ENCODE measurements at regions not wholly inside any gene's neighbourhood (a gene's known extent, or its start where the extent isn't known, plus 50 kb on each side); places are given as distances from the start of the nearest gene placed in this dataset.

- Histone ChIP-seq H4K20me1 (ENCODE audit: insufficient read depth, low read length) (no peaks in the 10 kb centered on the region), H3K4me3 (ENCODE audit: insufficient read depth, low read depth, low read length) (no peak overlapping the region), H3K27me3 (ENCODE audit: insufficient read depth, low read length) (no peaks in the 10 kb centered on the region), H3K9ac (ENCODE audit: low read length) (no peak overlapping the region), H3K4me2 (ENCODE audit: low read length) (no peak overlapping the region), H3K4me1 (ENCODE audit: insufficient read depth, low read length) (no peaks in the 10 kb centered on the region), H3K36me3 (ENCODE audit: insufficient read depth, low read length) (no peaks in the 10 kb centered on the region), H3K79me2 (ENCODE audit: insufficient read depth, low read length) (no peaks in the 10 kb centered on the region), H2AFZ (ENCODE audit: low read depth, low read length) (no peak overlapping the region), H3K9me3 (ENCODE audit: insufficient read depth, low read depth, low read length) (no peaks in the 10 kb centered on the region), H3K27ac (ENCODE audit: low read depth, low read length) (no peak overlapping the region)
- Mint-ChIP-seq H3K27me3 (ENCODE audit: low read depth, unreplicated experiment) (no peaks in the 10 kb centered on the region), H3K36me3 (ENCODE audit: low read depth, unreplicated experiment) (no peaks in the 10 kb centered on the region), H3K27ac (ENCODE audit: unreplicated experiment) (no peak overlapping the region), H3K4me3 (ENCODE audit: unreplicated experiment) (no peak overlapping the region), H3K9me3 (ENCODE audit: unreplicated experiment) (no peaks in the 10 kb centered on the region), H3K4me1 (ENCODE audit: low read depth, unreplicated experiment) (no peaks in the 10 kb centered on the region)
- FAIRE-seq: no peak
- TF ChIP-seq EZH2 (IDR thresholded peaks at IDR 0.05; ENCODE audit: insufficient read depth, low read length): no peak
- no peak for TF ChIP-seq CTCF (IDR thresholded peaks at IDR 0.05; ENCODE audit: insufficient read depth, low read depth, low read length)
- DNase-seq (ENCODE audit: low read depth): no peak
Measured at GRCh38 chr2:155054712-155055111, 356.2 kb downstream of the KCNJ3 start.

GRCh38 chr2:155043097-155043496, 344.6 kb downstream of the KCNJ3 start:
- Histone ChIP-seq H3K4me2 (ENCODE audit: low read length) (no peak overlapping the region), H4K20me1 (ENCODE audit: insufficient read depth, low read length) (no peaks in the 10 kb centered on the region), H2AFZ (ENCODE audit: low read depth, low read length) (no peak overlapping the region), H3K4me1 (ENCODE audit: insufficient read depth, low read length) (no peaks in the 10 kb centered on the region), H3K36me3 (ENCODE audit: insufficient read depth, low read length) (no peaks in the 10 kb centered on the region), H3K9me3 (ENCODE audit: insufficient read depth, low read depth, low read length) (peaks cover 4% of the 10 kb centered on the region), H3K79me2 (ENCODE audit: insufficient read depth, low read length) (no peaks in the 10 kb centered on the region), H3K4me3 (ENCODE audit: insufficient read depth, low read depth, low read length) (no peak overlapping the region), H3K27ac (ENCODE audit: low read depth, low read length) (no peak overlapping the region), H3K9ac (ENCODE audit: low read length) (no peak overlapping the region), H3K27me3 (ENCODE audit: insufficient read depth, low read length) (no peaks in the 10 kb centered on the region)
- H3K9me3 Mint-ChIP-seq (ENCODE audit: unreplicated experiment): peaks cover 4% of the 10 kb centered on the region
- H3K4me3 Mint-ChIP-seq (ENCODE audit: unreplicated experiment): no peak overlapping the region
- DNase-seq (ENCODE audit: low read depth): no peak
- FAIRE-seq: no peak
- H3K27ac Mint-ChIP-seq (ENCODE audit: unreplicated experiment): no peak overlapping the region
- H3K27me3 Mint-ChIP-seq (ENCODE audit: low read depth, unreplicated experiment): no peaks in the 10 kb centered on the region
- no peaks in the 10 kb centered on the region for H3K4me1 Mint-ChIP-seq (ENCODE audit: low read depth, unreplicated experiment)
- H3K36me3 Mint-ChIP-seq (ENCODE audit: low read depth, unreplicated experiment): no peaks in the 10 kb centered on the region
- TF ChIP-seq CTCF (IDR thresholded peaks at IDR 0.05; ENCODE audit: insufficient read depth, low read depth, low read length) (no peak), EZH2 (IDR thresholded peaks at IDR 0.05; ENCODE audit: insufficient read depth, low read length) (no peak)

- Mint-ChIP-seq H3K27me3 (ENCODE audit: low read depth, unreplicated experiment) (no peaks in the 10 kb centered on the region), H3K9me3 (ENCODE audit: unreplicated experiment) (no peaks in the 10 kb centered on the region), H3K4me1 (ENCODE audit: low read depth, unreplicated experiment) (peaks cover 2% of the 10 kb centered on the region), H3K36me3 (ENCODE audit: low read depth, unreplicated experiment) (no peaks in the 10 kb centered on the region), H3K4me3 (ENCODE audit: unreplicated experiment) (no peak overlapping the region), H3K27ac (ENCODE audit: unreplicated experiment) (no peak overlapping the region)
- no peak overlapping the region for H3K9ac ChIP-seq (ENCODE audit: low read length)
- H3K36me3 ChIP-seq (ENCODE audit: insufficient read depth, low read length): no peaks in the 10 kb centered on the region
- H3K9me3 ChIP-seq (ENCODE audit: insufficient read depth, low read depth, low read length): no peaks in the 10 kb centered on the region
- no peak overlapping the region for H3K4me3 ChIP-seq (ENCODE audit: insufficient read depth, low read depth, low read length)
- no peak for TF ChIP-seq EZH2 (IDR thresholded peaks at IDR 0.05; ENCODE audit: insufficient read depth, low read length)
- TF ChIP-seq CTCF (IDR thresholded peaks at IDR 0.05; ENCODE audit: insufficient read depth, low read depth, low read length): no peak
- H3K27ac ChIP-seq (ENCODE audit: low read depth, low read length): no peak overlapping the region
- no peaks in the 10 kb centered on the region for H3K27me3 ChIP-seq (ENCODE audit: insufficient read depth, low read length)
- no peak overlapping the region for H3K4me2 ChIP-seq (ENCODE audit: low read length)
- H2AFZ ChIP-seq (ENCODE audit: low read depth, low read length): no peak overlapping the region
- FAIRE-seq (no peak), DNase-seq (ENCODE audit: low read depth) (no peak)
- no peaks in the 10 kb centered on the region for H3K79me2 ChIP-seq (ENCODE audit: insufficient read depth, low read length)
- H4K20me1 ChIP-seq (ENCODE audit: insufficient read depth, low read length): no peaks in the 10 kb centered on the region
- H3K4me1 ChIP-seq (ENCODE audit: insufficient read depth, low read length): no peaks in the 10 kb centered on the region
Measured at GRCh38 chr2:155035308-155035707, 336.8 kb downstream of the KCNJ3 start.

All from astrocyte (in vitro differentiated cells and primary cell).